GM12872 (cell line): ENCODE measurements at regions not wholly inside any gene's neighbourhood (a gene's known extent, or its start where the extent isn't known, plus 50 kb on each side); places are given as distances from the start of the nearest gene placed in this dataset.

Source experiments
- CTCF ChIP-seq: IDR thresholded peaks from 3 replicates; pipeline ENCODE4 v1.5.1; 2011; ENCODE audit warnings: low read depth, mild to moderate bottlenecking, low read length, moderate library complexity; ENCODE audit not compliant: insufficient read depth

GRCh38 chr13:44237276-44237767 lies 136.3 kb upstream of the SERP2 start:
- TF ChIP-seq CTCF, result no peak

DNA sequence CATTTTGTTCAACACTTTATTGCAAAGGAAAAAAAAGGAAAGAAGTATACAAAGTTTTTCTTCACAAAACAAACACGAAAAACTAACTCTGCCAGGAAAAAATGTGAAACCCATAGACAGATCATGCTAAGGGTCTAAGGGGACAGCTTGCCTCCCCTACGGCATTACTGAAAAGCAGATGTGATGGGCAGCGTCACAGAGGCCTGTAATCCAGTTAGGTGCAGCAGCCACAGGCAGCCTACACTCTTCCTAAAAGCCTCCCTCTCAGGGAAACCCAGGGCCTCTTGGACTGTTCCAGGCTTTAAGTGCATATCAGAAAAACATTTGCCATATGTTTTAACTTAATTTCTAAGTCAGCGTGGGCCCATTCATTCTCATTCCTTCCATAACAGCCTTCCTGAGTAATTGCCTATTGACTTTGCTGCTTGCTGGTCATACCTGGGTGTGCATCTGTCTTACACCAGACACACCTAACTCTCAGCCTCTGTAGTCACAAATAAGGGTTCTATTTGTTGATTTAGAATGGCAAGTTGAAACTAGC lies 135.7 kb upstream of the SERP2 start:
- TF ChIP-seq CTCF, result no peak

DNA sequence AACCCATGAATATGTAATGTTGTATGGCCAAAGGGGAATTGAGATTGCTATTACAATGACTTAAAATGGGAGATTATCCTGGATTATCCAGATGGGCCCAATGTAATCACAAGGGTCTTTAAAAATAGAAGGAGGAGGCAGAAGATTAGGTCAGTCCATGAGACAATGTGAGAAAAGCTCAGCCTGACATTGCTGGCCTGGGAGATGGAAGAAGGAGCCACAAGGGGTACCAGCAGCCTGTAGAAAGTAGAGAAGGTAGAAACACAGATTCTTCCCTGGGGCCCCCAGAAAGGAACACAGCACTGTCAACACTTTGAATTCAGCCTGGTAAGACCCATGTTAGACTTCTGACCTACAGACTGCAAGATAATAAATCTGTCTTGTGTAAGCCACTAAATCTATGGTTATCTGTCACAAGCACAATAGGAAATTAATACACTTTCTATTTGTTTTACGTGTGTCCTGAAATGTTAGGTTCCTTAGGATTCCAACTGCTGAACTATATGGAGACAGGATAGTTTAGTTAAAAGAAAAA lies 132.9 kb upstream of the SERP2 start:
- no peak for TF ChIP-seq CTCF

DNA sequence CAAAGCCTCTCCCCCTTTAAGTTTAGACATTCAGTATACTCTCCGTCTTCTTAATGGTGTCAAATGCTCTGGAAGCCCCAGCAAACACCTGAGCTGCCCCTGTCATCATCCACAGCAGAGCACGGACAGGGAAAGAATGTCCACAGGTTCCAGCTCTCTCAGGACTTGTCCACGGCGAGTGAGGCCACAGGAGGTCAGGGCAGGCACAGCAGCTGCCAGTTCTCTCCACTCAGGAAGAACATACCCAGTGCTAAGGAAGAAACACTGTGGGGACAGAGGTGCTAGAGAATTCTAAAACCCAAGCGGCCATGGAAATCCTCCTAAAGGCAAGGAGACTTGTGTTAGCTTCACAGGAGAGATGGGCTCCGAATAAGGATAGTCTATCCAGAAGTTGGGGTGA lies 132.0 kb upstream of the SERP2 start:
- no peak for TF ChIP-seq CTCF

GRCh38 chr13:44242766-44243165 lies 130.9 kb upstream of the SERP2 start:
- TF ChIP-seq CTCF, result no peak

DNA sequence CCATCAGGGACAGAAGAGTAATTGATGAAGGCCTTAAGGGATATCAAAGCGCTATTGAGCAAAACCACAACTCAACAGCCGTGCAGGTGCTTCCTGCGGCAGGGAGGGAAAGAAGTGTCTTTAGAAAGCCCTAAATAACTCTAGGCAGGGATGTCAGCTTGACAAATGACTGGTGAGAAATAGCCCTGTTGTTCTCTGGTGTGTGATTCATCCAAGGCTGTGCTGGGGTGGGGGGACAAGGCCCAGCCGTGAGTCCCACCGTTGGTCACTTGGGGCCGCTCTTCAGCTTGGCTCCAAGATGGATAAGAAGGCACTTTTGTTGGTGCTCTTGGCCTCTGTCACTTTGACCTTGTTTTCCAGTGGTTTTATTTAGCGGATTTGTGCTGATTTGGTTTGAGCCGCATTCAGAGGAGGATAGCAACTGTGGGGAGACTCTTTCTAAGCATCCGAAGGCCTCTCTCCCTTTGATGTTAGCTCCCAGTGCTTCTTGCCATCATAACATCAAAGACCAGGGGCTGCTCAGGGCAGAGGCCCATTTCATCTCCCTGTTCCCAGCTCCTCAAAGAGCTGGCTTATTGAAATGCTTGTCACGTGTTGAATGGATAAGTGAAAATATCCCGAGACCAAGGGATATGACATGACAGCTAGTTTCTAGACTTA lies 130.3 kb upstream of the SERP2 start:
- TF ChIP-seq CTCF, result peak; percentile 58

- TF ChIP-seq CTCF, result no peak
These were observed 129.3 kb upstream of the SERP2 start for GRCh38 chr13:44244288-44244687.
